ENCODE measurements at regions not wholly inside any gene's neighbourhood (a gene's known extent, or its start where the extent isn't known, plus 50 kb on each side); places are given as distances from the start of the nearest gene placed in this dataset.

DNA sequence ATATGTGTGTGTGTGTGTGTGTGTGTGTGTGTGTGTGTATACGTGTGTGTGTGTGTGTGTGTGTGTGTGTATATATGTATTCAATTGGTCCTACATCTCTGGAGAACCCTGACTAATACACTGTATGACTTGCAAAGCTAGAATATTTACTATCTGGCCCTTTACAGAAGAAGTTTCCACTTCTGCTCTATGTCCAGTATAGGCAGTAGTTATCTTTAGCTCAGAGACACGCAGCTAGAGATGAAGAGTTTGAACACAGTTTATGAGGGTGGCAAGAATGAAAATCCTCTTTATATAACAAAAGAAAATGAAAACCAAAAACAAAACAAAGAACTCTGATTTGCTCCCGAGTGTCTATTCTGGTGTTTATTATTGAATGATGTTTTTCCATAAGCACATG lies 201.2 kb downstream of the ASB1 start:
- H3K36me3 ChIP-seq = no peaks in the 10 kb centered on the region
- no peaks in the 10 kb centered on the region for H3K4me1 ChIP-seq
- H3K27ac ChIP-seq = no peak overlapping the region
- H3K4me3 ChIP-seq = no peak overlapping the region
- H3K9me3 ChIP-seq = no peaks in the 10 kb centered on the region
- no peak for DNase-seq (ENCODE audit: low spot score in 2 of 2)
- 72% methylated on average over 2 of the region's 3 CpGs for WGBS
- no peak for TF ChIP-seq POLR2A (IDR thresholded peaks at IDR 0.05)
- no peak for TF ChIP-seq EP300 (IDR thresholded peaks at IDR 0.05)
- TF ChIP-seq POLR2AphosphoS5 (IDR thresholded peaks at IDR 0.05) = no peak
- TF ChIP-seq, protein P1, sequence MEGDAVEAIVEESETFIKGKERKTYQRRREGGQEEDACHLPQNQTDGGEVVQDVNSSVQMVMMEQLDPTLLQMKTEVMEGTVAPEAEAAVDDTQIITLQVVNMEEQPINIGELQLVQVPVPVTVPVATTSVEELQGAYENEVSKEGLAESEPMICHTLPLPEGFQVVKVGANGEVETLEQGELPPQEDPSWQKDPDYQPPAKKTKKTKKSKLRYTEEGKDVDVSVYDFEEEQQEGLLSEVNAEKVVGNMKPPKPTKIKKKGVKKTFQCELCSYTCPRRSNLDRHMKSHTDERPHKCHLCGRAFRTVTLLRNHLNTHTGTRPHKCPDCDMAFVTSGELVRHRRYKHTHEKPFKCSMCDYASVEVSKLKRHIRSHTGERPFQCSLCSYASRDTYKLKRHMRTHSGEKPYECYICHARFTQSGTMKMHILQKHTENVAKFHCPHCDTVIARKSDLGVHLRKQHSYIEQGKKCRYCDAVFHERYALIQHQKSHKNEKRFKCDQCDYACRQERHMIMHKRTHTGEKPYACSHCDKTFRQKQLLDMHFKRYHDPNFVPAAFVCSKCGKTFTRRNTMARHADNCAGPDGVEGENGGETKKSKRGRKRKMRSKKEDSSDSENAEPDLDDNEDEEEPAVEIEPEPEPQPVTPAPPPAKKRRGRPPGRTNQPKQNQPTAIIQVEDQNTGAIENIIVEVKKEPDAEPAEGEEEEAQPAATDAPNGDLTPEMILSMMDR (IDR thresholded peaks at IDR 0.05) = no peak
- no peaks in the 10 kb centered on the region for H3K27me3 ChIP-seq

DNA sequence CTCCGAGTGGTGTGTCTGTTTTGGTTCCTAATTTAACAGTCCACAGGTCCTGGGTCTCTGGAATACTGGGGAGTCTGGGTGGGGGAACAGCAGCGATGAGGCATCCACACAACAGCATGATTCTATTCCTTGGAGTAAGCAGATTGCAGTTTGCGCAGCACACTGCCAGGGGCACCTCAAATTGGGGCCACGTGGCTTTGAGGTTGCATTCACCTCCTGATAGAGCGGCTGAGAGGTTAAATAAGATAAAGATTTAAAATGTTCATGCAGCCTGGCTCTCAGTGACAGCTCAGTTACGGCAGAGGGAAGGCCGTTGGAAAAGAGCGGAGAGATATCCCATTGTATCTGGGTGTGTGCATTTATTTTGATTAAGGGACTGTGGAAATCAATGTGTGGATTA lies 202.3 kb downstream of the ASB1 start:
- Histone ChIP-seq H3K4me1 (no peaks in the 10 kb centered on the region), H3K4me3 (no peak overlapping the region), H3K27ac (no peak overlapping the region), H3K36me3 (no peaks in the 10 kb centered on the region), H3K9me3 (no peaks in the 10 kb centered on the region), H3K27me3 (no peaks in the 10 kb centered on the region)
- 82% methylated on average over 8 of the region's 8 CpGs for WGBS
- TF ChIP-seq, protein P1 (IDR thresholded peaks at IDR 0.05) = no peak
- no peak for TF ChIP-seq POLR2AphosphoS5 (IDR thresholded peaks at IDR 0.05)
- TF ChIP-seq POLR2A (IDR thresholded peaks at IDR 0.05) = no peak
- no peak for TF ChIP-seq EP300 (IDR thresholded peaks at IDR 0.05)
- no peak for DNase-seq (ENCODE audit: low spot score in 2 of 2)

DNA sequence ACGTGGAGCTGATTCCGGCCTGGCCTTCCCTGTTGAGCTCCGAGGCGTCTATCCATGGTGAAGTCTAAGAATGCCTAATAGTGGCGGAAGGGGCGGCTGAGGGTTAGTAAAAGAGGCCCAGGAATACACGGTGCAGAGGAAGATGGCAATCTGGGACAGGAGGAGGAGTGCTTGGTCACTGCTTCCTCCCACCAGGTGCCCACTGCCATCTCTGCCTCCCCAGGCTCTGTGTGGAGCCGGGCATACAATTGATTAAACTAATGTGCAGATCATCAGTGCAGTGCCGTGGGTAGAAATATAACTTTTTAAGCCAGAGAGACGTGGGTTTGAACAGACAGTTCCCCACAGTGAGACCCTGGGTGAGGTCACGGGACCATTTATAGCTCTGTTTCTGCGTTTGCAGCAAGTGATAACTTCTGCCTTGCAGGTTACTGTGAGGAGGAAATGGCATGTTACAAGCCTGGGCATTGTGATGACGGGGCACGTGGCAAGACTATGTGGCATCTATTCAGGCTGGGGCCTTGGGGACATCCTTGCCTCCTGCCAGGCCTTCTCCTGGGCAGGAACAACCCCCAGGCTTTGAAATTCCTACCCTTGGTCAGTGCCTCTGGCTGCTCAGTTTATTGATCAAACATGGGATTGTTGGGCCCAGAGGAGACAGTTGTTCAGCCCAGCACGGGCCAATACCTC lies 204.9 kb downstream of the ASB1 start:
- TF ChIP-seq, protein P1 (IDR thresholded peaks at IDR 0.05) = no peak
- TF ChIP-seq EP300 (IDR thresholded peaks at IDR 0.05) (no peak), POLR2AphosphoS5 (IDR thresholded peaks at IDR 0.05) (no peak), POLR2A (IDR thresholded peaks at IDR 0.05) (no peak)
- Histone ChIP-seq H3K9me3 (no peaks in the 10 kb centered on the region), H3K27ac (peak overlapping the region; percentile 81), H3K27me3 (no peaks in the 10 kb centered on the region), H3K4me1 (no peaks in the 10 kb centered on the region), H3K4me3 (no peak overlapping the region), H3K36me3 (no peaks in the 10 kb centered on the region)
- 86% methylated on average over 15 of the region's 15 CpGs for WGBS
- no peak for DNase-seq (ENCODE audit: low spot score in 2 of 2)

DNA sequence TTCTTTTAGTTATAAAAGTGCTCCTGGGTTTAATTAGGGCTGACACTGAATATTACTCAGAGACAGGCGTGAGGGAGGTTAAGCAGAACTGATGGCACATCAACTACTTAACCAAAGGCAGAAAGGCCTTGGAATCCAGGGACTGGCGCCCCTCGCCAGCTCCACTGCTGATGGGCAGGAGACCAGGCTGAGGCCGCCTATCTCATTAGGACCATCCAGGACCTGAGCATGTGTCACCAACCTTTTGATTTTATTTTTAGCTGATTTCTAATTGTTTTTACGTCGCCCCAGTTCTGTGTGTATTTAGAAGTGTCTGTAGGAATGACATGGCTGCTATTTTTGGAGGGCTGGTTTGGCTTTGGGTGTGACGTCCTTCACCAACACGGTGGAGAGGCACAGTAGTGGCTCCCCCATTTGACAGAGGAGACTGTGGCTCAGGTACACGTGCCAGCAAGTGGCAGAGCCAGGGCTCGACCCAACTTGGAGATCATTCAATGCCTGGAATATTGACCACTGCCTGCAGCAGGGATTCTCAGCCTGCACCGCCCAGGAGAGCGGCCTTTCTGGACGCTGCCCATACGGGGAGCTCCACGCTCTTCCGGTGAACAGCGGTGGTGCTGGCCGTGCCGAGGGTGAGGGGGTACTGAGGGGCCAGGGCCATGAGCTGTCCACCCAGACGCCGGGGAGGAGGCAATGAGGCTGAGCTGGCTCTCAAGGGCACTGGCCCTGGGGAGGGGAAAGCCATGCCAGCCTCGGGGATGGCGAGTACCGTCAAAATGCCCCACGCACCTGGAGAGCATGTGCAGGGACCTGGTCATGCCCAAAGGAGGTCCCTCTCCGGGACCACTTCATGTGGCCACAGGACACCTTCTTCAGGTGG lies 205.7 kb downstream of the ASB1 start:
- no peaks in the 10 kb centered on the region for H3K27me3 ChIP-seq
- no peaks in the 10 kb centered on the region for H3K9me3 ChIP-seq
- WGBS = 74% methylated on average over 11 of the region's 26 CpGs
- no peaks in the 10 kb centered on the region for H3K4me1 ChIP-seq
- no peaks in the 10 kb centered on the region for H3K36me3 ChIP-seq
- DNase-seq (ENCODE audit: low spot score in 2 of 2) = no peak
- no peak overlapping the region for H3K4me3 ChIP-seq
- TF ChIP-seq, protein P1 (IDR thresholded peaks at IDR 0.05) = no peak
- TF ChIP-seq POLR2AphosphoS5 (IDR thresholded peaks at IDR 0.05) = no peak
- no peak for TF ChIP-seq POLR2A (IDR thresholded peaks at IDR 0.05)
- no peak for TF ChIP-seq EP300 (IDR thresholded peaks at IDR 0.05)
- H3K27ac ChIP-seq = peak overlapping the region; percentile 81

Measured in suprapubic skin (tissue), 4 donors.